B cell (primary cell): ENCODE measurements at regions not wholly inside any gene's neighbourhood (a gene's known extent, or its start where the extent isn't known, plus 50 kb on each side); places are given as distances from the start of the nearest gene placed in this dataset.

Source experiments
- ATAC-seq: fragments of 200-7000 bp; cut with Tn5 transposase; one replicate; pipeline ENCODE4 v1.10.0; 2021; ENCODE audit warnings: low read depth, mild to moderate bottlenecking, moderate number of reproducible peaks, moderate library complexity
- CTCF ChIA-PET: fragments of 350-600 bp; sonication (Branson Sonifier 250); formaldehyde crosslinking; loops from one replicate; lab custom pipeline; 2021; ENCODE audit warnings: antibody characterized with exemption, inconsistent platforms; lab: Charles Lee
- POLR2A ChIA-PET: fragments of 350-600 bp; sonication (Branson Sonifier 250); formaldehyde crosslinking; loops from one replicate; lab custom pipeline; 2021; ENCODE audit warnings: antibody characterized with exemption; lab: Charles Lee
- DNase-seq: peaks from one replicate; pipeline ENCODE4 v3.0.0; 2013
- H2AFZ ChIP-seq: 2 replicates; pipeline ENCODE4 v1.6.1; 2012; ENCODE audit warnings: mild to moderate bottlenecking, low read depth, low read length; ENCODE audit not compliant: insufficient read depth, poor library complexity, severe bottlenecking
- H3K27ac ChIP-seq, 2 donors: 1 replicate in 1 of 2; 2 replicates in 1 of 2; pipeline ENCODE4 v1.5.1; 2012 to 2013; ENCODE audit warnings: low read length in 2 of 2, mild to moderate bottlenecking in 2 of 2, moderate library complexity in 1 of 2
- H3K27me3 ChIP-seq, 4 experiments: fragments of 200-600 bp in 1 of 4; sonication (generic) in 1 of 4; replicated peaks in 1 of 4; 1 replicate in 2 of 4; 2 replicates in 2 of 4; pipeline versions ENCODE4 v1.6.1 to v1.7.0; 2013 to 2016; ENCODE audit warnings: low read length in 3 of 4, mild to moderate bottlenecking in 2 of 4, mixed read lengths in 1 of 4, moderate library complexity in 1 of 4; ENCODE audit not compliant: insufficient read depth in 4 of 4, control insufficient read depth in 3 of 4; ENCODE audit errors: control extremely low read depth in 1 of 4
- H3K36me3 ChIP-seq, 2 experiments: replicated peaks in 1 of 2; 1 replicate in 1 of 2; 2 replicates in 1 of 2; pipeline versions ENCODE4 v1.6.1 to v1.7.1; 2013; ENCODE audit warnings: low read length in 1 of 2; ENCODE audit not compliant: insufficient read depth in 2 of 2, control insufficient read depth in 1 of 2; ENCODE audit errors: control extremely low read depth in 1 of 2, extremely low read depth in 1 of 2
- H3K4me1 ChIP-seq, 2 donors: fragments of 200-600 bp in 1 of 2; sonication (generic) in 1 of 2; 1 replicate in 1 of 2; 2 replicates in 1 of 2; pipeline versions ENCODE4 v1.5.1 to v1.6.1; 2013 to 2017; ENCODE audit warnings: low read length in 2 of 2; ENCODE audit not compliant: control insufficient read depth in 2 of 2, insufficient read depth in 2 of 2
- H3K4me2 ChIP-seq: replicated peaks from 2 replicates; pipeline ENCODE3; 2012; ENCODE audit warnings: mild to moderate bottlenecking, low read depth, low read length; ENCODE audit not compliant: poor library complexity, severe bottlenecking
- H3K4me3 ChIP-seq, 5 experiments: fragments of 200-600 bp in 1 of 5; sonication (generic) in 1 of 5; 1 replicate in 3 of 5; 2 replicates in 2 of 5; pipeline versions ENCODE4 v1.5.1 to v1.7.0; 2011 to 2016; ENCODE audit warnings: low read length in 4 of 5, mild to moderate bottlenecking in 4 of 5, low read depth in 2 of 5, control low read depth in 1 of 5, moderate library complexity in 1 of 5; ENCODE audit not compliant: insufficient read depth in 1 of 5; ENCODE audit errors: control extremely low read depth in 1 of 5, extremely low read depth in 1 of 5
- H3K79me2 ChIP-seq: fragments of 200-600 bp; sonication (generic); one replicate; pipeline ENCODE4 v1.6.0; 2016; ENCODE audit warnings: low read length; ENCODE audit not compliant: control insufficient read depth, insufficient read depth
- H3K9ac ChIP-seq: fragments of 200-600 bp; sonication (generic); 2 replicates; pipeline ENCODE4 v1.6.1; 2017; ENCODE audit warnings: mild to moderate bottlenecking, low read length, moderate library complexity
- H3K9me3 ChIP-seq, 3 donors: one replicate each; pipeline versions ENCODE4 v1.6.1 to v1.7.1; 2013; ENCODE audit warnings: low read length in 2 of 3; ENCODE audit not compliant: control insufficient read depth in 2 of 3, insufficient read depth in 1 of 3; ENCODE audit errors: control extremely low read depth in 1 of 3
- H4K20me1 ChIP-seq: 2 replicates; pipeline ENCODE4 v1.6.0; 2012; ENCODE audit warnings: mild to moderate bottlenecking, low read length; ENCODE audit not compliant: insufficient read depth, control insufficient read depth, poor library complexity, severe bottlenecking
- H3K27ac Mint-ChIP-seq: one replicate; pipeline ENCODE4 v1.8.0; 2021; ENCODE audit warnings: mixed read lengths
- H3K27me3 Mint-ChIP-seq: one replicate; pipeline ENCODE4 v1.8.0; 2021; ENCODE audit warnings: mixed read lengths
- H3K4me1 Mint-ChIP-seq: one replicate; pipeline ENCODE4 v1.8.0; 2021; ENCODE audit warnings: mixed read lengths
- H3K4me3 Mint-ChIP-seq: one replicate; pipeline ENCODE4 v1.8.0; 2021; ENCODE audit warnings: mixed read lengths
- H3K9me3 Mint-ChIP-seq: one replicate; pipeline ENCODE4 v1.8.0; 2022; ENCODE audit warnings: mixed read lengths; ENCODE audit not compliant: insufficient read depth
- EZH2 ChIP-seq: IDR thresholded peaks from 2 replicates; pipeline ENCODE4 v1.6.1; 2012; ENCODE audit warnings: borderline replicate concordance, low read depth, mild to moderate bottlenecking, moderate library complexity, low read length; ENCODE audit not compliant: insufficient read depth, poor library complexity, severe bottlenecking
- WGBS: methylation state at CpG from one replicate; pipeline ENCODE4 v1.1.5; 2013; ENCODE audit warnings: missing lambda C conversion rate; ENCODE audit not compliant: insufficient coverage; 5-methylcytosine and 5-hydroxymethylcytosine counted together
- intact Hi-C: fragments of 100-400 bp; cut with micrococcal nuclease; formaldehyde crosslinking; loops from one replicate; pipeline ENCODE4 v1.10.0; 2022
- TF ChIP-seq, protein P1 (sequence below): fragments of 200-600 bp; IDR thresholded peaks from one replicate; pipeline ENCODE4 v1.8.0; 2022; ENCODE audit warnings: antibody characterized with exemption, mild to moderate bottlenecking

DNA sequence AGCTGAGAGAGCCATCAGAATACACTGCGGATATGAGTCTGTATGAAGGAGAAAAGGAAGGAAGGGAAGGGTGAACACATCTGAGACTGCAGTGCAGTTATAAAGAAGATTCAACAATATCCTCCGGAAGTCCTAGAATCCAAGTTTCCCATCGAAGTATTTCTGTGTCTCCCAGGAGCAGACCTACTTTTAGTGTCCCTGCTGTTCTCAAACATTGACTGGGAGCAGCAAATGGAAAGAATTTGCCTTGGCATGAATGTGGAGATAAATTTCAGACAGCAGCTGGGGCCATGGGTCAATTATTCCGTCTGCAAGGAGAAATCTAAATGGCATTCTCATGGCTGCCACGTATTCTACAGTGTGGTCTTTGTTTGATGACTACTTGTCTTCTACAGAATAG lies 478.1 kb upstream of the SMC2 start:
- no peak for ATAC-seq
- Histone ChIP-seq H2AFZ (no peak overlapping the region), H3K9me3 (peaks cover 0 to 8% (median 3%) of the 10 kb centered on the region in 3 donors), H3K9ac (no peak overlapping the region), H4K20me1 (no peaks in the 10 kb centered on the region), H3K4me1 (no peaks in the 10 kb centered on the region), H3K36me3 (no peaks in the 10 kb centered on the region), H3K4me3 (no peak overlapping the region), H3K27ac (no peak overlapping the region), H3K4me2 (no peak overlapping the region), H3K27me3 (no peaks in the 10 kb centered on the region), H3K79me2 (no peaks in the 10 kb centered on the region)
- intact Hi-C loops = no loop called here
- ChIA-PET CTCF (no interaction called here), POLR2A (no interaction called here)
- DNase-seq = no peak
- Mint-ChIP-seq H3K9me3 (no peaks in the 10 kb centered on the region), H3K4me3 (no peak overlapping the region), H3K27ac (no peak overlapping the region), H3K27me3 (no peaks in the 10 kb centered on the region), H3K4me1 (no peaks in the 10 kb centered on the region)
- 100% methylated on average over 1 of the region's 5 CpGs for WGBS
- TF ChIP-seq, protein P1, sequence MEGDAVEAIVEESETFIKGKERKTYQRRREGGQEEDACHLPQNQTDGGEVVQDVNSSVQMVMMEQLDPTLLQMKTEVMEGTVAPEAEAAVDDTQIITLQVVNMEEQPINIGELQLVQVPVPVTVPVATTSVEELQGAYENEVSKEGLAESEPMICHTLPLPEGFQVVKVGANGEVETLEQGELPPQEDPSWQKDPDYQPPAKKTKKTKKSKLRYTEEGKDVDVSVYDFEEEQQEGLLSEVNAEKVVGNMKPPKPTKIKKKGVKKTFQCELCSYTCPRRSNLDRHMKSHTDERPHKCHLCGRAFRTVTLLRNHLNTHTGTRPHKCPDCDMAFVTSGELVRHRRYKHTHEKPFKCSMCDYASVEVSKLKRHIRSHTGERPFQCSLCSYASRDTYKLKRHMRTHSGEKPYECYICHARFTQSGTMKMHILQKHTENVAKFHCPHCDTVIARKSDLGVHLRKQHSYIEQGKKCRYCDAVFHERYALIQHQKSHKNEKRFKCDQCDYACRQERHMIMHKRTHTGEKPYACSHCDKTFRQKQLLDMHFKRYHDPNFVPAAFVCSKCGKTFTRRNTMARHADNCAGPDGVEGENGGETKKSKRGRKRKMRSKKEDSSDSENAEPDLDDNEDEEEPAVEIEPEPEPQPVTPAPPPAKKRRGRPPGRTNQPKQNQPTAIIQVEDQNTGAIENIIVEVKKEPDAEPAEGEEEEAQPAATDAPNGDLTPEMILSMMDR = no peak
- no peak for TF ChIP-seq EZH2

DNA sequence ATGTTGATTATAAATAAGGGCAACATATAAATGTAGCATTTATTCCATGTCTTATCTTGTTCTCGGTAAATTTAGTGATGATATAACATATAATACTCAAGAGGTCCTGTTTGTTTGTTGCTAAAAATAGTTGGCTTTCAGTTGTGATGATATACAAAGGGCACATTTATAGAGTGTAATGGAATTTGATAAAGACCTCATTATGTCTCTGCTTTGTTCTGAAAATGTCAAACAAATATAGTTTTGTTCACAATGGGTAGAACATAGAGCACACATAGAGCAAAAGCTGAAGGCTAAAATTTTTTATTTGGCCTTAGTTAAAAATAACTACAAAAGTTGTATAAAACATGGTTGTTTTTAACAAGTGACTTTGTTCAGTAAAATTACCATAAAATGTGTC lies 477.1 kb upstream of the SMC2 start:
- H3K4me1 Mint-ChIP-seq = no peaks in the 10 kb centered on the region
- no peaks in the 10 kb centered on the region for H3K79me2 ChIP-seq
- no peaks in the 10 kb centered on the region for H3K4me1 ChIP-seq
- CTCF ChIA-PET = no interaction called here
- H3K27ac ChIP-seq = no peak overlapping the region
- no peaks in the 10 kb centered on the region for H3K27me3 Mint-ChIP-seq
- ATAC-seq (no peak), DNase-seq (no peak)
- H3K36me3 ChIP-seq = no peaks in the 10 kb centered on the region
- no peaks in the 10 kb centered on the region for H3K9me3 Mint-ChIP-seq
- intact Hi-C loops = no loop called here
- H3K27ac Mint-ChIP-seq = no peak overlapping the region
- H3K9ac ChIP-seq = no peak overlapping the region
- H3K4me2 ChIP-seq = no peak overlapping the region
- TF ChIP-seq, protein P1 = no peak
- no peak for TF ChIP-seq EZH2
- H3K9me3 ChIP-seq = peaks cover 0 to 8% (median 3%) of the 10 kb centered on the region in 3 donors
- H2AFZ ChIP-seq = no peak overlapping the region
- POLR2A ChIA-PET = no interaction called here
- no CpG with 5 or more reads among the region's 1 CpG for WGBS
- no peak overlapping the region for H3K4me3 Mint-ChIP-seq
- H4K20me1 ChIP-seq = no peaks in the 10 kb centered on the region
- H3K4me3 ChIP-seq = no peak overlapping the region
- no peaks in the 10 kb centered on the region for H3K27me3 ChIP-seq
